ENCODE measurements at regions not wholly inside any gene's neighbourhood (a gene's known extent, or its start where the extent isn't known, plus 50 kb on each side); places are given as distances from the start of the nearest gene placed in this dataset.

GRCh38 chr13:91200486-91200885 is 147.0 kb upstream of the MIR17HG start:
- POLR2A ChIA-PET (ENCODE audit: unreplicated experiment): no interaction called here
- CTCF ChIA-PET: no interaction called here
- Histone ChIP-seq H4K5ac (ENCODE audit: low read depth, low read length) (no peak overlapping the region), H3K9me1 (ENCODE audit: insufficient read depth, low read length) (no peaks in the 10 kb centered on the region), H4K8ac (ENCODE audit: low read depth in 2 of 2, low read length in 2 of 2) (no peak overlapping the region), H3K27ac (ENCODE audit: insufficient read depth, low read length) (no peak overlapping the region), H3K9ac (ENCODE audit: low read depth, low read length) (no peak overlapping the region), H3K4me2 (ENCODE audit: low read depth, low read length) (no peak overlapping the region), H3K23ac (ENCODE audit: low read depth, low read length) (no peak overlapping the region), H3K4ac (ENCODE audit: low read depth, low read length) (no peak overlapping the region), H3K4me1 (ENCODE audit: control insufficient read depth, insufficient read depth, low read length) (no peaks in the 10 kb centered on the region), H2AFZ (replicated peaks; ENCODE audit: low read length, poor library complexity) (no peak overlapping the region), H2BK20ac (ENCODE audit: low read depth, low read length) (no peak overlapping the region), H4K20me1 (ENCODE audit: insufficient read depth, low read length) (no peaks in the 10 kb centered on the region), H3K18ac (ENCODE audit: low read depth, low read length) (no peak overlapping the region), H2BK15ac (ENCODE audit: low read depth, low read length) (no peak overlapping the region), H3K14ac (replicated peaks; ENCODE audit: low read depth, low read length) (no peak overlapping the region), H3K79me1 (ENCODE audit: low read depth in 1 of 2, low read length in 2 of 2) (no peaks in the 10 kb centered on the region), H3K56ac (ENCODE audit: extremely low read depth, insufficient read depth, low read length) (no peak overlapping the region), H2AK9ac (replicated peaks; ENCODE audit: low read depth, low read length, poor library complexity) (no peak overlapping the region), H2AK5ac (ENCODE audit: low read depth, low read length) (no peak overlapping the region), H3K36me3 (ENCODE audit: control insufficient read depth, insufficient read depth, low read length) (no peaks in the 10 kb centered on the region), H3K27me3 (ENCODE audit: control insufficient read depth, insufficient read depth, low read length) (no peaks in the 10 kb centered on the region), H2BK5ac (ENCODE audit: low read depth, low read length, poor library complexity, severe bottlenecking) (no peak overlapping the region), H3K9me3 (ENCODE audit: control insufficient read depth, insufficient read depth, low read length) (no peaks in the 10 kb centered on the region), H4K91ac (ENCODE audit: insufficient read depth, low read depth, low read length) (no peak overlapping the region), H3K4me3 (ENCODE audit: insufficient read depth, low read depth, low read length) (no peak overlapping the region), H2BK120ac (ENCODE audit: low read depth, low read length) (no peak overlapping the region)
- TF ChIP-seq NFE2L2 (IDR thresholded peaks at IDR 0.05; ENCODE audit: low read depth, low read length) (no peak), ELK1 (IDR thresholded peaks at IDR 0.05; ENCODE audit: borderline replicate concordance, low read depth, low read length) (no peak), RFX5 (IDR thresholded peaks at IDR 0.05; ENCODE audit: low read depth, low read length) (no peak), MAFK (IDR thresholded peaks at IDR 0.05; ENCODE audit: low read depth, low read length) (no peak), CEBPB (IDR thresholded peaks at IDR 0.05; ENCODE audit: low read depth, low read length) (no peak), RAD21 (IDR thresholded peaks at IDR 0.05; ENCODE audit: low read length) (no peak), CHD1 (IDR thresholded peaks at IDR 0.05; ENCODE audit: low read depth, low read length) (no peak), MXI1 (IDR thresholded peaks at IDR 0.05; ENCODE audit: borderline replicate concordance, low read depth, low read length) (no peak), MAZ (IDR thresholded peaks at IDR 0.05; ENCODE audit: borderline replicate concordance, low read depth, low read length) (no peak), RCOR1 (IDR thresholded peaks at IDR 0.05; ENCODE audit: insufficient replicate concordance, low read length) (no peak), CTCF (conservative IDR thresholded peaks at IDR 0.05; ENCODE audit: low read depth, low read length) (no peak), FOS (IDR thresholded peaks at IDR 0.05; ENCODE audit: low read depth, low read length) (no peak)
- TF ChIP-seq, protein P1, sequence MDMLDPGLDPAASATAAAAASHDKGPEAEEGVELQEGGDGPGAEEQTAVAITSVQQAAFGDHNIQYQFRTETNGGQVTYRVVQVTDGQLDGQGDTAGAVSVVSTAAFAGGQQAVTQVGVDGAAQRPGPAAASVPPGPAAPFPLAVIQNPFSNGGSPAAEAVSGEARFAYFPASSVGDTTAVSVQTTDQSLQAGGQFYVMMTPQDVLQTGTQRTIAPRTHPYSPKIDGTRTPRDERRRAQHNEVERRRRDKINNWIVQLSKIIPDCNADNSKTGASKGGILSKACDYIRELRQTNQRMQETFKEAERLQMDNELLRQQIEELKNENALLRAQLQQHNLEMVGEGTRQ (IDR thresholded peaks at IDR 0.05; ENCODE audit: low read depth, low read length): no peak
- intact Hi-C loops (cut with micrococcal nuclease): no loop called here
- DNase-seq (no peak), ATAC-seq (ENCODE audit: low read depth) (no peak)
- WGBS, 2 experiments (ENCODE audit: extremely low coverage in 2 of 2, insufficient read length in 1 of 2): no CpG with 5 or more reads among the region's 3 CpGs
- no TSS peak for BruUV-seq (replicated peaks)
- in situ Hi-C loops (cut with MboI; ENCODE audit: low sequenced_read_pairs): no loop called here
- dilution Hi-C loops (cut with HindIII; ENCODE audit: low sequenced_read_pairs, unreplicated experiment): no loop called here

Data from IMR-90 (cell line).